CD4-positive, alpha-beta T cell treated with Interleukin-4 for 4 hours (primary cell): ENCODE measurements at regions not wholly inside any gene's neighbourhood (a gene's known extent, or its start where the extent isn't known, plus 50 kb on each side); places are given as distances from the start of the nearest gene placed in this dataset.

Source experiments
- DNase-seq: peaks from one replicate; pipeline ENCODE4 v3.0.0-alpha.2; 2020

DNA sequence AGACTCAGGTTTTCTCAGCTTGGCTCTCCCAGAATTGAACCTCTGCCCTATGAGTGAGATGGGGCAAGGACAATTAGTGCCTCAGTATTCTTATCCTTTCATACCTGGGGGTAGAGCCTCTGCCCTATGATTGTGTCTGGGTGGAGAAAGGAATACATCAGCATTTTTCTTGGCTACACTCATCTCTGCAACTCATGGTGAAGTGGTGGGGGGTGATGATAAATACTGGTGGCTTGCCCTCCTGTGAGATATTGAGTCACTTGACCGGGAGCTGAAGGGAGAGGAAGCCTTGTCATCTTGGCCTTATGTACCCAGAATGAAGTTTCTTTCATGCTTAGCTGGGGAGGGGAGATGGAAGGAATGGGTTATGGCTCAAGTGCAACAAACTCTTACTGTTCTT lies 71.3 kb upstream of the ENOX2 start:
- no peak for DNase-seq

DNA sequence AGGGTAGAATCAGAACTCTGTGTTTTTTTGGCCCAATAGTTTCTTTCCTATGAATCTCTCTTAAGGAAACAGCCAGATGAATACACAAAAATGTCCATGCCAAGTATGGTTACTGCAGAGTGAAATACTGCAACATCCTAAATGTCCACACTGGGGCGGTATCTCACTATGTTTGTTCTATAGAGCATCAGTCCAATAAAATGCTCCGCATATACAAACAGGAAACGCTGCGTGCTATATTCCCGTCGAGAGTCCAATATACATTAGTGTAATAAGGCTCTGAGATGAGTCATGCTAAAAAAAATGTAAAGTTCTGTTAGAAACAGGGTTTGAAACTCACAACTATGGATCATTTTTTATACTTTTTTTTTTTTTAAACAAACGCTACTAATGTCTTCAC lies 72.9 kb upstream of the ENOX2 start:
- DNase-seq, result peak; percentile 24

DNA sequence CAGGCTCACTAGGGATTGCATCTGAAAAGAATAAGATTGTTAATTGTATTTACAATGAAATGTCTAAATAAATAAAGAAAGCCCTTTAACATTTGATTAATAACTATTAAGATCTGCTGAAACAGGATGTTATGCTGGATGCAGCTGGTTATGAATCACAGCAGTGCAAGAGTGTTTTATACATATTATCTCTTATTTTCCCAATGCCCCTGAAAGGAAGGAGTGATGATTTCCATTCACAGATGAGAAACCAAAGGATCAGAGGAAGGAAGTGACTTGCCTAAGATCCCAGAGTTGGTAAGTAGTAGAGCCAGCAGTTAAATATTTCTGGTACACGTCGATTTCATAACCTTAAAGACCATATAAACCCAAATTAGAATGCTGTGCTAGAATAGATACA lies 76.3 kb upstream of the ARHGAP36 start:
- DNase-seq, result no peak

DNA sequence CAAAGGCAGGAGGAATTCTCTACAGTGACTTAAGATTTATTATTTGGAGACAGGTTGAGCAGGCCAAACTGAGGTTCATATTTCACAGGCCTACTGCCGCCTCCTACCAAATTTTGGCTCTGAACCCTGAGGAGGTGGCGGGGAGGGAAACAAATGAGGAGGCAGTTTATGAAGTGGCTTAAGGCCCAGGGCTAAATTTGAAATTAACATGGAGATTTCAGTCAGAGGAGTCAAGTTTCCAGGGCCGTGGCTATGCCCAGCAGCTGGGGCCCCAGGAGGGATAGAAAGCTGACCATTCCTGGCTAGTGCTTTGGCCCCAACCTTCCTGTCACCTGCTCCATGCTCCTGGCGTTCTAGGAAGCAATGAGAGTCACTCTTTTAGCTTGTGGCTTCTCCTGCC lies 73.4 kb upstream of the ARHGAP36 start:
- no peak for DNase-seq

DNA sequence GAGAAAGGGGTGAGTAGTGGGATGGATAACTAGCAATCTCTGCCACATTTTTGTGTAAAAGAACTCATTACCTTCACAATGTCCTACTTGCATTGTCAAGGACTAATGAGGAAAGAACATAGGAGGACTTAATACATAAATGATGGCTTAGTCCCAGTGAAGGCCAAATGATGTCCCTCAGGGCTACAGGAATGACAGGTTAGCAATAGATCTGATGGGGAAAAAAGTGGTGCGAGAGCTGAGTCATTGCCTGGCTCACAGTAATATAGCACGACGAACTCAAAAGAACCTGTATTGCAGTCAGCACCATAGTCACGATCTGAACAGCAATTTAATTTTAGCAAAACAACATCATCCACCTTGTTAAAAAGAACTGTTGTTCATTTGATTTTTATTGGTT lies 70.9 kb upstream of the ARHGAP36 start:
- DNase-seq, result no peak

DNA sequence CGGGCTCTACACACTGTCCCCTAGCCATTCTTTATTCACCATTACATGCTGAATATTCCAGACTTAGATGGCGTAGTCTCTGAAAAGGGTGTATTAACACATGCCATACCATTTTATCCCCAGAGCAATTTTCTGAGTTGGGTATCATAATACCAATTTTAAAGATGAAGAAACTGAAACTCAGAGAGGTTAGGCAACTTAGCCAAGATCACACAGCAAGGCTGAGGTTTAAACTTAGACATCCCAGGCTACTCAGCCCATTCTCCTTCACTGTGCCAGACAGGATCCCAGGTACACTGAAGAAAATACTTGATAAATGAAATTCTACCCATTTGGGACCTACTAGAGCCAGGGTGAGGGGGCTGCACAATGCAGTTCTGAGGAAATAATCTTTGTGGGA lies 67.4 kb upstream of the ARHGAP36 start:
- DNase-seq, result no peak

DNA sequence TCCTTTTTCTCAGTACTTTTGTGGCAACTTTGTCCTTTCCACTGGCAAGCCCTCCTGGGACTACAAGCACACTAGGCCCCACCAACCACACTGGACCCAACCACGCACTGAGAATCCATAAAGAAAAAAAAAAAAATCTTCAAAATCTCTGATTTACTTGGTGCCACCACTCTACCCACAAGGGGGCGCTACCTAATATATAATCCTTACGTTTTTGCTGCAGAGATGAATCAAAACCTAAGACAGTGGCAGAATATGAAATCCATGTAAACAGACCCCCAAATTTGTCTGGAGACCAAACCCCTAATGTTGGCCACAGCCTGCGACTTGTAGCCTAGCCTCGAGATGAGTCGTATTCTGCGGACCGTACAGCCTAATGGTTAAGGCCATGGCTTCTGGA lies 63.5 kb upstream of the ARHGAP36 start:
- DNase-seq, result no peak

DNA sequence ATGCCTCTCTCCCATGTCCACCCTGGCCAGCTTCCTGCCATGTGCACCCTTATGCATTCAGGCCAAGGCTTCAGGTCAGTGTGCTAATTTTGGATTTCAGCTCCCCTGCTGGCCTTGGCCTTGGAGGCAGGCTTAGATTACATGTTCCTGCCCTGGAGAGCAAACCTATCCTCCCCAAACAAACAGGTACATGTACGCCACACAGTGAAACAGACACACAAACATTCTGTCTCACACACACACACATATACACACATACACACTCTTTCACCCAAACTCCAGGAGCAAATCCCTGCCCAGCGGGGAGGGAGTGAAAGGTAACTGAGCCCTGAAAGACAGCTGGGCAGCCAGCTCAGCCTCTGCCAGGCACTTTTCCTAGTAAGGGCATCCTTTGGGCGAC lies 62.7 kb upstream of the ARHGAP36 start:
- no peak for DNase-seq

DNA sequence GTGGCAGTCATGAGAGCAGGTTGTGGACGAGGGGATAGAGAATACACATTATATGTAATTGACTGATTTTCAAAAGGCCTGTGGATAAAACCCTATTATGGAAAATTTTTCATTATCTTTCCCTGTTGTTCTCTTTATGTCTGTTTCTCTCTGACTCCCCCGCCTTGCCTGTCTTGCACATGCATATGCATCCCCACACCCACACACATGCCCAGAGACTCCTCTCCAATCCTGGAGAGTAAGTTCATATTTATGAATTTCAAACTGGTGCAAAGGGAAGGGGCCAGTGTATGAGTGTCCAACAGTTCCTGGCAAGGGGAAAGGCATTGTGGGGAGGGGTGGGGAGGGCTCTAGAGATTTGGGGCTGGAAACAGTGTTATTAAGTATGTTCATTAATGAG lies 60.8 kb upstream of the ARHGAP36 start:
- DNase-seq, result no peak

DNA sequence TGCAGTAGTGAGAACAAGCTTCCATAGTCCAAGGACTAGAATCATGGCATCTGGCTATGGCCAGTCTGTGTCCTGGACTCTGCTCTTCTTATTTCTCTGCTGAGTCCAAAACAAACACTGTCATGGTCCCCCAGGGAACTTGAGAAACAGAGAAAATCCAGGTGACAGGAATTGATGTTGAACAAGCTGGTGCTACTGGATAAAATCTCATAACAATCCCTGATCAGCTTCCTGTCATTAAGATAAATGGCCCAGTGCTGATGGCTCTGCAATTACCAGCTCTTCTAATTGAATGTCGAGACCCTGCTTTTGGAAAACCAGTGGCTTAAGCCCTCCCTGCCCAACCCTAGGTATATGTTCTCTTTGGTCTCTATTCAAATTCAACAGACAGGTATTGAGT lies 58.8 kb upstream of the ARHGAP36 start:
- no peak for DNase-seq
